Umbilical cord (tissue), 1 donor: ENCODE measurements at regions not wholly inside any gene's neighbourhood (a gene's known extent, or its start where the extent isn't known, plus 50 kb on each side); places are given as distances from the start of the nearest gene placed in this dataset.

Source experiments
- DNase-seq: peaks from one replicate; pipeline ENCODE4 v3.0.0-alpha.2; 2015; ENCODE audit warnings: low spot score

- DNase-seq: peak; percentile 59
Measured at GRCh38 chr21:28827422-28827821, 165.3 kb downstream of the LTN1 start.

GRCh38 chr21:28826569-28826968 lies 166.1 kb downstream of the LTN1 start:
- DNase-seq: peak; percentile 46

GRCh38 chr21:28826021-28826420 lies 166.7 kb downstream of the LTN1 start:
- peak; percentile 91 for DNase-seq

DNA sequence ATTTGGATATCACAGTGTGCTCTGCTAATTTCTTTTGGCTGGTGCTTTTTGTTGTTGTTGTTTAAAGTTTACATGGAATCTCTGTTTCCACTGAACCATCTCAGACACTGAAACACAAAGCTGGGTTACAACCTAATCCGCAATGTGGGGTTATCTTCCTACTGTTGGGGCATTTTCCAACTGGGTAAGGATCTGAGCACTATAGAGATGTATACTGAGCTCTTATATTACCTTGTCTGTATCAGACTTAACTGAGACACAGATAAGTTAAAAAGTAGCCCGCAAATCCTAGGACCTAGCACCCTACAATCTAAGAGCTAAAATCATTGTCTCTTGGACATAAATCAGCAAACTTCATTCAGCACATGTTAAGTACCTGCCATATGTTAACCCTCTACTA lies 169.2 kb downstream of the LTN1 start:
- DNase-seq: peak; percentile 77

DNA sequence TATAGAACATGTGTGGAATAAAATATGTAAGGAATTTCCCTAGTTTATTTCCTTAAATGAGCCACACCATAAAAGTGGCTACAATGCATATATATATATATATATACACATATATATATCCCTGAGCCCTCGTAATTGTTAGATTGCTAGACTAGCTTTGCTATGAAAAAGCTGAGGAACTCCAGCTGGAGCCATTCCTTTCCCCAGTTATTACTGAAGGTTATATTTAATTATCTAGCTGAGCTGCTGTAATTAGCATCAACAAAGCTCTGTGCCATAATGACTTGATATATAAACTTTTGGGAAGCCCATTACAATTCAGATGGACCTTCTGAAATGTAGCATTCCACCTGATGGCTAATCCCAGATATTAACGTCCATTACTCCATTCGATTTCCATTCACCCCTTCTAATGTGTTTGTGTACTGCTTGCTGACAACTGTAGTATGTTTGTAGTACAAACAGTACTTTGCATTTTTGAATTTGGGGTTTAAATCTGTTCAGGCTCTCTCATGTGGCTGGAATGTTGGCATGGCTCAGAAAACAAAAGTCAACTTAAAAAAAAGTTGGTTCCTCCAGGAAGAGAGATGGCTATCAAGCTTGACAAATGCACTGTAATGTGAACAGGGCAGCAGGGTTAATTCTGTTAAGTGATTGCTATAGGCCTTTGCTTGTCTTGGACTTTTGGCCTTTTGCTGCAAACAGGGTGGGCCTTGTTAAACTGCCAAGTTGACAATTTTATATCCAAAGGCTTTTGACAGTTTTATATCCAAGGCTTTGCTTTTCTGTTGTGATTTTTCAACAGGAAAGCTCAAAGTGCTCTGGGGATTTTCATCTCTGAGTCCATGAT lies 170.0 kb downstream of the LTN1 start:
- peak; percentile 94 for DNase-seq

- DNase-seq: no peak
Measured at GRCh38 chr21:28822123-28822399, 170.6 kb downstream of the LTN1 start.

GRCh38 chr21:28821276-28822122 lies 171.2 kb downstream of the LTN1 start:
- no peak for DNase-seq

GRCh38 chr21:28818663-28819278 lies 173.9 kb downstream of the LTN1 start:
- peak; percentile 67 for DNase-seq

DNA sequence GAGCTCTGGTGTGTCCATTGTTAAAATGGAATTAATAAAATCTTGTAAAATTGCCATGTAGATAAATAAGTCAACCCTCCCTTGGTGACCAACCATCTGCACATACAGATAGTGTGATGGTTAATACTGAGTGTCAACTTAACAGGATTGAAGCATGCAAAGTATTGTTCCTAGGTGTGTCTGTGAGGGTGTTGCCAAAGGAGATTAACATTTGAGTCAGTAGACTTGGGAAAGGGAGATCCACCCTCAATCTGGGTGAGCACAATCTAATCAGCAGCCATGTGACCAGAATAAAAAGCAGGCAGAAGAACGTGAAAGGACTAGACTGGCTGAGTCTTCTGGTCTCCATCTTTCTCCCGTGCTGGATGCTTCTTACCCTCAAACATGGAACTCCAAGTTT lies 174.8 kb downstream of the LTN1 start:
- DNase-seq: no peak

- no peak for DNase-seq
Measured at GRCh38 chr21:28811860-28812259, 180.8 kb downstream of the LTN1 start.

DNA sequence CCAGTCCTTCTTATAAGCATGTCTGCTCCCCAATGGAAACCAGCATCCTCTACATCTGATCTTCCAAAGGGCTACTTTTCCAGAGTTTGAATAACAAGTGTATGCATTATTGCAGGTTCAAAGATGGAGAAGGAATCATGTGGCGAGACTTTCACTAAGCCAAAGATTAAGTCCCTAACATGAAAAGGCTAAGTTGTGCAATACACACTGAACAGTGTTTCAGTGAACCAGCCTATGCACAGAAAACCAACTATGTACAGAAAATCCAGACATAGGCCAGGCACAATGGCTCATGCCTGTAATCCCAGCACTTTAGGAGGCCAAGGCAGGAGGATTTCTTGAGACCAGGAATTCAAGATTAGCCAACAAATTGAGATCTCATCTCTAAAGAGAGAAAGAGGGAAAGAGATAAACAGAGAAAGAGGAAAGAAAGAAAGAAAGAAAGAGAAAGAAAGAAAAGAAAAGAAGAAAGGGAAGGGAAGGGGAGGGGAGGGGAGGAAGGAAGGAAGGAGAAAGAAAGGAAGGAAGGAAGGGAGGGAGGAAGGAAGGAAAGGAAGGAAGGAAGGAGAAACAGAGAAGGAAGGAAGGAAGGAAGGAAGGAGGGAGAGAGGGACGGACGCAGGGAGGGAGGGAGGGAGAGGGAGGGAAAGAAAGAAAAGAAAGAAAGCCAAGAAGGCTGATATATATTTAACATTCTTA lies 181.7 kb downstream of the LTN1 start:
- DNase-seq: no peak

GRCh38 chr21:28805885-28806284 lies 186.8 kb downstream of the LTN1 start:
- peak; percentile 21 for DNase-seq

GRCh38 chr21:28804089-28804670 lies 188.5 kb downstream of the LTN1 start:
- no peak for DNase-seq

DNA sequence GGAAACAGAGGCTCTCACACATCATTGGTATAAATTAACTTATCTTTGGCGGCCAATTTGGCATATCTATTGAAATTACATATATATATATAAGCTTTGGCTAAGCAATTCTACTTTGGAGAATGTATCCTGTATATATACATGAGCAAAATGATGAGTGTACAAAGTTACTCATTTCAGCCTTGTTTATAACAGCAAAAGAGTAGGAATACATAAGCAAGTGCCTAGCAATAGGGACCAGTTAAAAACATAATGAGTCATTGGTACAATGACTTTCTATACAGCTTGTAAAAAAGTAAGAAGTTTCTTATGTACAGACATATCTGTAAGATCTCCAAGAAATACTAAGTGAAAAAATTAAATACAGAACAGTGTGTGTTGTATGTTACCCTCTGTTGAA lies 190.8 kb downstream of the LTN1 start:
- DNase-seq: no peak

GRCh38 chr21:28799926-28800325 lies 192.8 kb downstream of the LTN1 start:
- peak; percentile 22 for DNase-seq

GRCh38 chr21:28798798-28799197 lies 193.9 kb downstream of the LTN1 start:
- no peak for DNase-seq

DNA sequence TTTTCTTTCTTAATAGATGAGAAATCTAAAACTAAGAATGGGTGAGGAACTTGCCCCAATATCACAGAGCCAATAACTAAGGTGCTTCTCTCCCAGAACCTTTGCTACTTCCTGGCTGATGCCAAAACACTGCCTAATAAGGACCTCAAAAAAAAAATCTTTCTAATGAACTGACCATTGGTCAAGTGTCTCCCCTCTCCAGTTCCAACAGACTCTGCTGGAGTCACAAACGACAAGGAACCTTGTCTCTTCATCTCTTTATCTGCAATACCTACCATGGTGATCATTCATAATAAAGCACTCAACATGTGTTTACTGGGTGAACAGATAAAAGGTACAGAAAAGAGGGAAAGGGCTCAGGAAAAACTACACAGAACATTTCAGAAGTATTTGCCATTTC lies 197.4 kb downstream of the LTN1 start:
- no peak for DNase-seq

DNA sequence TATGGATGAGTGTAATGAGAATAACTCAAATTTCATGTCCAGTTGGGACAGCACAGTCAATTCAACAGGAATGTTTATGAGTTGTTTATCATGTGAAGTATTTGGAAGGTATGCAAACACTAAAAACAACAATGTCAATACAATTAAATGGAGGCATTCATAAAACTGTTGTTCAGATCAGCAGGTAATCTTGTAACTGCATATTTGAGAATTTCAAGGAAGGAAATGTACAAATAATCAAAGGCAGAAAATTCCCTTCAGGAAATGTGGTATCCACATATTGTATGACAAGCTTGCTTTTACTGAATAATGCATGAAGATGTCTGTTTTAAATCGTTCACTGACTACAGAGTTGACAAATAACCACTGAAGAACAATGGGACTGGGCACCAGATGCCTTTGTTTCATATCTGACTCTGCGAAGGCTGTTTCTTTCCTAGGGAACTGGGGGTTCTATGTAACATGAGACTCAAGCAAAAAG lies 198.3 kb downstream of the LTN1 start:
- DNase-seq: no peak

- DNase-seq: peak; percentile 59
Measured at GRCh38 chr21:28793043-28793442, 199.6 kb downstream of the LTN1 start.

- DNase-seq: no peak
Measured at GRCh38 chr21:28791595-28792282, 200.9 kb downstream of the LTN1 start.

DNA sequence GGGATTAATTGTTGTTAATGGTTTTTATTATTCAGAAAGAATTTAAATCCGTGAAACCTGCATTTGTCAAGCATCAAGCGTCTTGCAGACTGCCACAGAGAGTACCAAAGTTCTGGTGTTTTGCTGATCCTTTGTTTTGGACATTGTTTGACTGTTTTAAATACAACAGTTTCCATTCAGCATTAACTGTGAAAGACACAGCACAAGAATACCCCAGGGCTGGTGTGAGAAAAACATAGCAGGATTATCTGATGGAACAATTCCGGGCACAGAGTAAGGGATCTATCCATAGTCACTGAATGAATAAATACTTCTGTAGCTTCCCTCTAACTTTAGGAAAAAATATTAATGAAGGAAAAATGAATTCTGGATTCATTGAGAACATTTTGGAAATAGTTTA lies 202.3 kb downstream of the LTN1 start:
- DNase-seq: no peak
